ENCODE measurements at regions not wholly inside any gene's neighbourhood (a gene's known extent, or its start where the extent isn't known, plus 50 kb on each side); places are given as distances from the start of the nearest gene placed in this dataset.

- DNase-seq = no peak
Observed at GRCh38 chr2:64380853-64381527, 73.0 kb upstream of the LGALSL start.

GRCh38 chr2:64383016-64383591 lies 70.9 kb upstream of the LGALSL start:
- DNase-seq = no peak

GRCh38 chr2:64383881-64384280 lies 70.1 kb upstream of the LGALSL start:
- no peak for DNase-seq

GRCh38 chr2:64386676-64387075 lies 67.3 kb upstream of the LGALSL start:
- DNase-seq = no peak

GRCh38 chr2:64390586-64390985 lies 63.4 kb upstream of the LGALSL start:
- DNase-seq = no peak

- no peak for DNase-seq
Observed at GRCh38 chr2:64391424-64391823, 62.5 kb upstream of the LGALSL start.

- no peak for DNase-seq
Observed at GRCh38 chr2:64391940-64392339, 62.0 kb upstream of the LGALSL start.

GRCh38 chr2:64392529-64392928 lies 61.4 kb upstream of the LGALSL start:
- DNase-seq = no peak

- no peak for DNase-seq
Observed at GRCh38 chr2:64393383-64394010, 60.5 kb upstream of the LGALSL start.

GRCh38 chr2:64394153-64394552 lies 59.8 kb upstream of the LGALSL start:
- DNase-seq = no peak

- no peak for DNase-seq
Observed at GRCh38 chr2:64396001-64396400, 58.0 kb upstream of the LGALSL start.

- no peak for DNase-seq
Observed at GRCh38 chr2:64396551-64396950, 57.4 kb upstream of the LGALSL start.

- DNase-seq = no peak
Observed at GRCh38 chr2:64398516-64399129, 55.3 kb upstream of the LGALSL start.

- no peak for DNase-seq
Observed at GRCh38 chr2:64399521-64399920, 54.4 kb upstream of the LGALSL start.

- DNase-seq = no peak
Observed at GRCh38 chr2:64400105-64400728, 53.7 kb upstream of the LGALSL start.

- no peak for DNase-seq
Observed at GRCh38 chr2:64400733-64401528, 53.0 kb upstream of the LGALSL start.

- DNase-seq = no peak
Observed at GRCh38 chr2:64401529-64401880, 52.5 kb upstream of the LGALSL start.

- no peak for DNase-seq
Observed at GRCh38 chr2:64402876-64403275, 51.1 kb upstream of the LGALSL start.

GRCh38 chr2:64403426-64403825 lies 50.5 kb upstream of the LGALSL start:
- DNase-seq = no peak

GRCh38 chr2:64404002-64404731 lies 49.8 kb upstream of the LGALSL start:
- DNase-seq = no peak

Data from cerebellar nuclear complex (tissue), 1 donor.